Activated CD8-positive, alpha-beta T cell treated with anti-CD3 and anti-CD28 coated beads for 36 hours (primary cell): ENCODE measurements at regions not wholly inside any gene's neighbourhood (a gene's known extent, or its start where the extent isn't known, plus 50 kb on each side); places are given as distances from the start of the nearest gene placed in this dataset.

Experiments
- ATAC-seq: fragments of 200-7000 bp; cut with Tn5 transposase; one replicate; pipeline ENCODE4 v1.10.0; 2021; ENCODE audit warnings: mild to moderate bottlenecking, moderate library complexity
- CTCF ChIA-PET: fragments of 350-600 bp; sonication (Branson Sonifier 250); formaldehyde crosslinking; loops from one replicate; lab custom pipeline; 2021; ENCODE audit warnings: antibody characterized with exemption; lab: Charles Lee
- POLR2A ChIA-PET: fragments of 350-600 bp; sonication (Branson Sonifier 250); formaldehyde crosslinking; loops from one replicate; lab custom pipeline; 2021; ENCODE audit warnings: antibody characterized with exemption; lab: Charles Lee
- DNase-seq: peaks from one replicate; pipeline ENCODE4 v3.0.0-alpha.2; 2020
- H3K27ac Mint-ChIP-seq: one replicate; pipeline ENCODE4 v1.8.0; 2021; ENCODE audit warnings: mild to moderate bottlenecking, mixed read lengths
- H3K27me3 Mint-ChIP-seq: one replicate; pipeline ENCODE4 v1.8.0; 2021; ENCODE audit warnings: mixed read lengths
- H3K36me3 Mint-ChIP-seq: one replicate; pipeline ENCODE4 v1.8.0; 2021; ENCODE audit warnings: low read depth, mixed read lengths
- H3K4me1 Mint-ChIP-seq: one replicate; pipeline ENCODE4 v1.8.0; 2021; ENCODE audit warnings: low read depth, mixed read lengths
- H3K4me3 Mint-ChIP-seq: one replicate; pipeline ENCODE4 v1.8.0; 2021; ENCODE audit warnings: mild to moderate bottlenecking, moderate library complexity, mixed read lengths
- H3K9me3 Mint-ChIP-seq: one replicate; pipeline ENCODE4 v1.8.0; 2021; ENCODE audit warnings: mixed read lengths
- intact Hi-C: fragments of 100-400 bp; cut with micrococcal nuclease; formaldehyde crosslinking; loops from one replicate; pipeline ENCODE4 v1.10.0; 2022
- TF ChIP-seq, protein P1 (sequence below): fragments of 200-600 bp; IDR thresholded peaks from one replicate; pipeline ENCODE4 v1.8.0; 2022; ENCODE audit warnings: antibody characterized with exemption, mild to moderate bottlenecking

DNA sequence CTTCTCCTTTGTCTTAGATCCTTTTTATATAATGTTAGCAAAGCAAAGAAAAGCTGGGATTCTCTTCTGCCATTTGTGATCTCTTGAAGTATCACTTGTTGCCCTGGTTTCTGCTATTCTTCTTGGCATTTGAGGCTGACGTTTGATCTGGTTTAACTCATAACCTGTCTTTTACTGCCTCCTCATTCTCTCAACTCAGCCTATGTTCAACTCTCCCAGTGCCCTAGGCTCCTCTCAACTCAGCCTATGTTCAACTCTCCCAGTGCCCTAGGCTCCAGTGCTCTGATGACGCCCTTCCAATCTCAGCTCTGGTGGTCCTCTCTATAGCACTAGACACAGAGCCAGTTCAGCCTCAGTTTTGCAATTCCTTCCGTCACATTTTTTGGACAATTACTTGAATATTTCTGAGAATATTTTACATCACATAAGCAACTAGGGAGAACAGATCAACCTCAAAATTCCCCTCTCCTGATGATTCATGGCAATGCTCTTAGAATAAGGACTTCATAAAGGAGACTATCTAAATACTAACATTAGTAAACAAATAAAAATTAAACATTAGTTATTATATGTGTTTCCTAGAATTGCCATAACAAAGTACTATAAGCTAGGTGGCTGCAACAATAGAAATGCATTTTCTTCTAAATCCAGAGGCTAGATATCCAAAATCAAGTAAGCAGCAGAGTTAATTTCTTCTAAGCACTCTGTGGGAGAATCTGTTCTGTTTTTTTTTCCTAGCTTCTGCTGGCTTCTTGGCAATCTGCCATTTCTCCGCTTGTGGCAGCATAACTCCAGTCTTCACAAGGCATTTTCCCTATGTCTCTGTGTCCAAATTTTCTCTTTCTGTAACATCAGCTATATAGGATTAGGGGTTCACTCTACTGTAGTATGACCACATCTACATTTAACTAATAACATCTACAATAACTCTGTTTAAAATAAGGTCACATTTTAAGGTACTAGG, 662.1 kb upstream of the FTMT start:
- intact Hi-C loops = no loop called here
- ATAC-seq (no peak), DNase-seq (no peak)
- Mint-ChIP-seq H3K4me1 (no peaks in the 10 kb centered on the region), H3K9me3 (peaks cover 4% of the 10 kb centered on the region), H3K27ac (no peak overlapping the region), H3K36me3 (no peaks in the 10 kb centered on the region), H3K27me3 (no peaks in the 10 kb centered on the region), H3K4me3 (no peak overlapping the region)
- TF ChIP-seq, protein P1, sequence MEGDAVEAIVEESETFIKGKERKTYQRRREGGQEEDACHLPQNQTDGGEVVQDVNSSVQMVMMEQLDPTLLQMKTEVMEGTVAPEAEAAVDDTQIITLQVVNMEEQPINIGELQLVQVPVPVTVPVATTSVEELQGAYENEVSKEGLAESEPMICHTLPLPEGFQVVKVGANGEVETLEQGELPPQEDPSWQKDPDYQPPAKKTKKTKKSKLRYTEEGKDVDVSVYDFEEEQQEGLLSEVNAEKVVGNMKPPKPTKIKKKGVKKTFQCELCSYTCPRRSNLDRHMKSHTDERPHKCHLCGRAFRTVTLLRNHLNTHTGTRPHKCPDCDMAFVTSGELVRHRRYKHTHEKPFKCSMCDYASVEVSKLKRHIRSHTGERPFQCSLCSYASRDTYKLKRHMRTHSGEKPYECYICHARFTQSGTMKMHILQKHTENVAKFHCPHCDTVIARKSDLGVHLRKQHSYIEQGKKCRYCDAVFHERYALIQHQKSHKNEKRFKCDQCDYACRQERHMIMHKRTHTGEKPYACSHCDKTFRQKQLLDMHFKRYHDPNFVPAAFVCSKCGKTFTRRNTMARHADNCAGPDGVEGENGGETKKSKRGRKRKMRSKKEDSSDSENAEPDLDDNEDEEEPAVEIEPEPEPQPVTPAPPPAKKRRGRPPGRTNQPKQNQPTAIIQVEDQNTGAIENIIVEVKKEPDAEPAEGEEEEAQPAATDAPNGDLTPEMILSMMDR = no peak
- ChIA-PET POLR2A (no interaction called here), CTCF (no interaction called here)

GRCh38 chr5:121199216-121199999, 652.3 kb upstream of the FTMT start:
- intact Hi-C loops = no loop called here
- CTCF ChIA-PET = no interaction called here

GRCh38 chr5:121218086-121218485, 633.6 kb upstream of the FTMT start:
- Mint-ChIP-seq H3K9me3 (peaks cover 9% of the 10 kb centered on the region), H3K4me3 (no peak overlapping the region), H3K27me3 (no peaks in the 10 kb centered on the region), H3K27ac (no peak overlapping the region), H3K4me1 (no peaks in the 10 kb centered on the region), H3K36me3 (no peaks in the 10 kb centered on the region)
- TF ChIP-seq, protein P1 = no peak
- intact Hi-C loops = no loop called here
- ATAC-seq (no peak), DNase-seq (no peak)
- ChIA-PET POLR2A (no interaction called here), CTCF (no interaction called here)

More at GRCh38 chr5:121199216-121199999, 652.3 kb upstream of the FTMT start:
- POLR2A ChIA-PET = no interaction called here
- Mint-ChIP-seq H3K4me1 (no peaks in the 10 kb centered on the region), H3K4me3 (no peak overlapping the region), H3K27ac (no peak overlapping the region), H3K9me3 (peaks cover 6% of the 10 kb centered on the region), H3K27me3 (no peaks in the 10 kb centered on the region), H3K36me3 (no peaks in the 10 kb centered on the region)
- TF ChIP-seq, protein P1 = no peak
- no peak for DNase-seq
- no peak for ATAC-seq

- Mint-ChIP-seq H3K4me3 (no peak overlapping the region), H3K27ac (no peak overlapping the region), H3K9me3 (peaks cover 13% of the 10 kb centered on the region), H3K27me3 (no peaks in the 10 kb centered on the region), H3K36me3 (no peaks in the 10 kb centered on the region), H3K4me1 (no peaks in the 10 kb centered on the region)
- ATAC-seq (no peak), DNase-seq (no peak)
- TF ChIP-seq, protein P1 = no peak
- intact Hi-C loops = no loop called here
- CTCF ChIA-PET = no interaction called here
- POLR2A ChIA-PET = no interaction called here
Measured at GRCh38 chr5:121221483-121221882, 630.2 kb upstream of the FTMT start.

GRCh38 chr5:121226765-121227164, 624.9 kb upstream of the FTMT start:
- H3K4me1 Mint-ChIP-seq = no peaks in the 10 kb centered on the region
- no peaks in the 10 kb centered on the region for H3K36me3 Mint-ChIP-seq
- no peak overlapping the region for H3K4me3 Mint-ChIP-seq
- no peaks in the 10 kb centered on the region for H3K27me3 Mint-ChIP-seq
- peaks cover 32% of the 10 kb centered on the region for H3K9me3 Mint-ChIP-seq
- ChIA-PET CTCF (no interaction called here), POLR2A (no interaction called here)
- ATAC-seq = no peak
- TF ChIP-seq, protein P1 = no peak
- intact Hi-C loops = no loop called here
- no peak overlapping the region for H3K27ac Mint-ChIP-seq
- no peak for DNase-seq
